Astrocyte (in vitro differentiated cells and primary cell): ENCODE measurements at regions not wholly inside any gene's neighbourhood (a gene's known extent, or its start where the extent isn't known, plus 50 kb on each side); places are given as distances from the start of the nearest gene placed in this dataset.

Source experiments
- CTCF ChIP-seq: IDR thresholded peaks from 2 replicates; pipeline ENCODE4 v1.5.1; 2011; ENCODE audit warnings: low read depth, mild to moderate bottlenecking, inconsistent platforms, low read length, moderate library complexity; ENCODE audit not compliant: insufficient read depth
- EZH2 ChIP-seq: IDR thresholded peaks from 2 replicates; pipeline ENCODE4 v1.6.1; 2012; ENCODE audit warnings: mild to moderate bottlenecking, low read length, inconsistent platforms; ENCODE audit not compliant: insufficient read depth

GRCh38 chr9:28389411-28389810 lies 816.1 kb upstream of the C9orf72 start:
- no peak for TF ChIP-seq CTCF
- TF ChIP-seq EZH2: no peak
